ENCODE measurements at regions not wholly inside any gene's neighbourhood (a gene's known extent, or its start where the extent isn't known, plus 50 kb on each side); places are given as distances from the start of the nearest gene placed in this dataset.

DNA sequence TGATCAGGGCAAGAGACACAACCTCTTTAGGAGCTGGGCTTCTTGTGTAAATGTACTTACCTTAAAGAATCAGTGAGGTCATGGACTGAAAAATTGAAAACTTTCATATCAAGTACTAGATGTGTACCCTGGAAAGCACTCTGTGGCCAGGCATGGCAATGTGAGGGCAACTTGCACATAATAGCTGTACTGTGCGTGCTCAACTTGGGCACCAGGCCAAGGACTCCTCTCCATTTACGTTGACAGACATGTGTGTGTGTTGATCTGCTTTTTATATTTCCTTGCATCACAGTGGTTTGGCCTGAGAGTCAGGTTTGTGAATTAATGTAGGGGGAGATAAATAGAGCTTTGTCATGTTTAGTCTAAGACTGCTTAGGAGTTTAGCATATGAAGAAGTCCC is 669.5 kb upstream of the REG3G start:
- H3K9ac ChIP-seq (ENCODE audit: insufficient read depth, low read depth, low read length), result no peak overlapping the region
- no peaks in the 10 kb centered on the region for H3K4me1 ChIP-seq (ENCODE audit: insufficient read depth, low read length)
- no peaks in the 10 kb centered on the region; a peak in 1 of 5 replicates for H3K36me3 ChIP-seq (replicated peaks in 1 of 2; ENCODE audit: control insufficient read depth in 1 of 2, insufficient read depth in 2 of 2, low read length in 2 of 2)
- WGBS (ENCODE audit: low lambda C conversion rate), result 92% methylated on average over 2 of the region's 2 CpGs
- no peaks in the 10 kb centered on the region for H3K9me3 ChIP-seq (ENCODE audit: low read length)
- CTCF ChIA-PET (ENCODE audit: low intra/inter-chr PET ratio, low total read pairs), result no interaction called here
- H2AFZ ChIP-seq (ENCODE audit: low read length), result no peak overlapping the region
- H3K4me2 ChIP-seq (ENCODE audit: low read depth, low read length), result no peak overlapping the region
- POLR2A ChIA-PET, result no interaction called here
- H4K20me1 ChIP-seq (ENCODE audit: insufficient read depth, low read length), result peaks cover 8% of the 10 kb centered on the region; the same call in 1 of the 2 replicates
- intact Hi-C loops (cut with micrococcal nuclease; ENCODE audit: unreplicated experiment) (no loop called here), in situ Hi-C loops (cut with HindIII; ENCODE audit: extremely low pct_ligation_motif_present, low pct_unique_long_range_greater_than_20kb) (loop anchor here (25.0 kb wide), 1 partner anchor 631 kb away; no protein-coding TSS in a partner anchor)
- H3K4me3 ChIP-seq (replicated peaks in 1 of 3; ENCODE audit: insufficient read depth in 1 of 3, low read depth in 2 of 3, low read length in 3 of 3), result no peak overlapping the region
- BruUV-seq (replicated peaks), result no TSS peak
- TF ChIP-seq HIVEP1 (CRISPR knock-in tag; IDR thresholded peaks at IDR 0.05), result no peak
- TF ChIP-seq RBM22 (optimal IDR thresholded peaks at IDR 0.05; ENCODE audit: low read length), result no peak
- TF ChIP-seq ZNF605 (CRISPR knock-in tag; IDR thresholded peaks at IDR 0.05), result no peak
- no peak for TF ChIP-seq ZNF629 (CRISPR knock-in tag; conservative IDR thresholded peaks at IDR 0.05)
- TF ChIP-seq, protein P1, sequence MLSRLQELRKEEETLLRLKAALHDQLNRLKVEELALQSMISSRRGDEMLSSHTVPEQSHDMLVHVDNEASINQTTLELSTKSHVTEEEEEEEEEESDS (CRISPR knock-in tag; IDR thresholded peaks at IDR 0.05; ENCODE audit: borderline replicate concordance), result no peak
- no peak for TF ChIP-seq CBFB (CRISPR knock-in tag; IDR thresholded peaks at IDR 0.05)
- TF ChIP-seq, protein P2, sequence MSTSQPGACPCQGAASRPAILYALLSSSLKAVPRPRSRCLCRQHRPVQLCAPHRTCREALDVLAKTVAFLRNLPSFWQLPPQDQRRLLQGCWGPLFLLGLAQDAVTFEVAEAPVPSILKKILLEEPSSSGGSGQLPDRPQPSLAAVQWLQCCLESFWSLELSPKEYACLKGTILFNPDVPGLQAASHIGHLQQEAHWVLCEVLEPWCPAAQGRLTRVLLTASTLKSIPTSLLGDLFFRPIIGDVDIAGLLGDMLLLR (CRISPR knock-in tag; IDR thresholded peaks at IDR 0.05), result no peak
- TF ChIP-seq U2AF2 (IDR thresholded peaks at IDR 0.05; ENCODE audit: low read depth, low read length), result no peak
- TF ChIP-seq, protein P3, sequence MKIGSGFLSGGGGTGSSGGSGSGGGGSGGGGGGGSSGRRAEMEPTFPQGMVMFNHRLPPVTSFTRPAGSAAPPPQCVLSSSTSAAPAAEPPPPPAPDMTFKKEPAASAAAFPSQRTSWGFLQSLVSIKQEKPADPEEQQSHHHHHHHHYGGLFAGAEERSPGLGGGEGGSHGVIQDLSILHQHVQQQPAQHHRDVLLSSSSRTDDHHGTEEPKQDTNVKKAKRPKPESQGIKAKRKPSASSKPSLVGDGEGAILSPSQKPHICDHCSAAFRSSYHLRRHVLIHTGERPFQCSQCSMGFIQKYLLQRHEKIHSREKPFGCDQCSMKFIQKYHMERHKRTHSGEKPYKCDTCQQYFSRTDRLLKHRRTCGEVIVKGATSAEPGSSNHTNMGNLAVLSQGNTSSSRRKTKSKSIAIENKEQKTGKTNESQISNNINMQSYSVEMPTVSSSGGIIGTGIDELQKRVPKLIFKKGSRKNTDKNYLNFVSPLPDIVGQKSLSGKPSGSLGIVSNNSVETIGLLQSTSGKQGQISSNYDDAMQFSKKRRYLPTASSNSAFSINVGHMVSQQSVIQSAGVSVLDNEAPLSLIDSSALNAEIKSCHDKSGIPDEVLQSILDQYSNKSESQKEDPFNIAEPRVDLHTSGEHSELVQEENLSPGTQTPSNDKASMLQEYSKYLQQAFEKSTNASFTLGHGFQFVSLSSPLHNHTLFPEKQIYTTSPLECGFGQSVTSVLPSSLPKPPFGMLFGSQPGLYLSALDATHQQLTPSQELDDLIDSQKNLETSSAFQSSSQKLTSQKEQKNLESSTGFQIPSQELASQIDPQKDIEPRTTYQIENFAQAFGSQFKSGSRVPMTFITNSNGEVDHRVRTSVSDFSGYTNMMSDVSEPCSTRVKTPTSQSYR (CRISPR knock-in tag; IDR thresholded peaks at IDR 0.05; ENCODE audit: borderline replicate concordance), result no peak
- TF ChIP-seq, protein P4, sequence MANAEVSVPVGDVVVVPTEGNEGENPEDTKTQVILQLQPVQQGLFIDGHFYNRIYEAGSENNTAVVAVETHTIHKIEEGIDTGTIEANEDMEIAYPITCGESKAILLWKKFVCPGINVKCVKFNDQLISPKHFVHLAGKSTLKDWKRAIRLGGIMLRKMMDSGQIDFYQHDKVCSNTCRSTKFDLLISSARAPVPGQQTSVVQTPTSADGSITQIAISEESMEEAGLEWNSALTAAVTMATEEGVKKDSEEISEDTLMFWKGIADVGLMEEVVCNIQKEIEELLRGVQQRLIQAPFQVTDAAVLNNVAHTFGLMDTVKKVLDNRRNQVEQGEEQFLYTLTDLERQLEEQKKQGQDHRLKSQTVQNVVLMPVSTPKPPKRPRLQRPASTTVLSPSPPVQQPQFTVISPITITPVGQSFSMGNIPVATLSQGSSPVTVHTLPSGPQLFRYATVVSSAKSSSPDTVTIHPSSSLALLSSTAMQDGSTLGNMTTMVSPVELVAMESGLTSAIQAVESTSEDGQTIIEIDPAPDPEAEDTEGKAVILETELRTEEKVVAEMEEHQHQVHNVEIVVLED (CRISPR knock-in tag; IDR thresholded peaks at IDR 0.05; ENCODE audit: borderline replicate concordance), result no peak
- TF ChIP-seq ZFP41 (CRISPR knock-in tag; IDR thresholded peaks at IDR 0.05; ENCODE audit: borderline replicate concordance), result no peak
- no peak overlapping the region for H3K27ac ChIP-seq (ENCODE audit: extremely low read length, insufficient read depth, low read length)
- DNase-seq (ENCODE audit: low spot score), result no peak
- no peaks in the 10 kb centered on the region for H3K27me3 ChIP-seq (ENCODE audit: control insufficient read depth in 1 of 2, insufficient read depth in 2 of 2, low read length in 2 of 2)
- no peak for FAIRE-seq
- ATAC-seq, result no peak
- peaks cover 4% of the 10 kb centered on the region for H3K79me2 ChIP-seq (ENCODE audit: insufficient read depth, low read length)

Measured in HepG2 (cell line).